ENCODE measurements at regions not wholly inside any gene's neighbourhood (a gene's known extent, or its start where the extent isn't known, plus 50 kb on each side); places are given as distances from the start of the nearest gene placed in this dataset.
"Not testable (repeated sequence)": the region's sequence is repeated elsewhere in the genome, so short reads cannot be mapped to it uniquely, and the experiment has no call there.

- no peak for DNase-seq (ENCODE audit: low read depth in 4 of 4, low spot score in 3 of 4)
These were observed 173.1 kb upstream of the RTL1 start for GRCh38 chr14:101076451-101077198.

- peak; percentile 12 to 33 (median 31) for DNase-seq (ENCODE audit: low read depth in 4 of 4, low spot score in 3 of 4)
These were observed 174.1 kb upstream of the RTL1 start for GRCh38 chr14:101077481-101078074.

- DNase-seq (ENCODE audit: low read depth in 4 of 4, low spot score in 3 of 4): no peak
These were observed 174.8 kb upstream of the RTL1 start for GRCh38 chr14:101078170-101078891.

- DNase-seq (ENCODE audit: low read depth in 4 of 4, low spot score in 3 of 4): no peak
These were observed 175.3 kb upstream of the RTL1 start for GRCh38 chr14:101078892-101079221.

- no peak for DNase-seq (ENCODE audit: low read depth in 4 of 4, low spot score in 3 of 4)
These were observed 177.5 kb upstream of the RTL1 start for GRCh38 chr14:101080922-101081593.

- no peak for DNase-seq (ENCODE audit: low read depth in 4 of 4, low spot score in 3 of 4)
These were observed 178.5 kb upstream of the RTL1 start for GRCh38 chr14:101082036-101082435.

- DNase-seq (ENCODE audit: low read depth in 4 of 4, low spot score in 3 of 4): no peak
These were observed 179.2 kb upstream of the RTL1 start for GRCh38 chr14:101082436-101083384.

- no peak for DNase-seq (ENCODE audit: low read depth in 4 of 4, low spot score in 3 of 4)
These were observed 180.3 kb upstream of the RTL1 start for GRCh38 chr14:101083564-101084435.

- DNase-seq (ENCODE audit: low read depth in 4 of 4, low spot score in 3 of 4): no peak
These were observed 180.9 kb upstream of the RTL1 start for GRCh38 chr14:101084436-101084826.

GRCh38 chr14:101086926-101087325 lies 183.4 kb upstream of the RTL1 start:
- DNase-seq (ENCODE audit: low read depth in 4 of 4, low spot score in 3 of 4): no peak

GRCh38 chr14:101087614-101088394 lies 184.3 kb upstream of the RTL1 start:
- DNase-seq (ENCODE audit: low read depth in 4 of 4, low spot score in 3 of 4): no peak

GRCh38 chr14:101088395-101088667 lies 184.8 kb upstream of the RTL1 start:
- DNase-seq (ENCODE audit: low read depth in 4 of 4, low spot score in 3 of 4): no peak

- no peak for DNase-seq (ENCODE audit: low read depth in 4 of 4, low spot score in 3 of 4)
These were observed 185.2 kb upstream of the RTL1 start for GRCh38 chr14:101088714-101089113.

- DNase-seq (ENCODE audit: low read depth in 4 of 4, low spot score in 3 of 4): not testable (repeated sequence)
These were observed 187.0 kb upstream of the RTL1 start for GRCh38 chr14:101090478-101090877.

GRCh38 chr14:101090976-101091375 lies 187.5 kb upstream of the RTL1 start:
- no peak for DNase-seq (ENCODE audit: low read depth in 4 of 4, low spot score in 3 of 4)

GRCh38 chr14:101094916-101095315 lies 191.4 kb upstream of the RTL1 start:
- DNase-seq (ENCODE audit: low read depth in 4 of 4, low spot score in 3 of 4): not testable (repeated sequence)

- DNase-seq (ENCODE audit: low read depth in 4 of 4, low spot score in 3 of 4): no peak
These were observed 193.0 kb upstream of the RTL1 start for GRCh38 chr14:101096551-101096950.

- DNase-seq (ENCODE audit: low read depth in 4 of 4, low spot score in 3 of 4): no peak
These were observed 193.7 kb upstream of the RTL1 start for GRCh38 chr14:101097109-101097793.
